ENCODE measurements at regions not wholly inside any gene's neighbourhood (a gene's known extent, or its start where the extent isn't known, plus 50 kb on each side); places are given as distances from the start of the nearest gene placed in this dataset.

DNA sequence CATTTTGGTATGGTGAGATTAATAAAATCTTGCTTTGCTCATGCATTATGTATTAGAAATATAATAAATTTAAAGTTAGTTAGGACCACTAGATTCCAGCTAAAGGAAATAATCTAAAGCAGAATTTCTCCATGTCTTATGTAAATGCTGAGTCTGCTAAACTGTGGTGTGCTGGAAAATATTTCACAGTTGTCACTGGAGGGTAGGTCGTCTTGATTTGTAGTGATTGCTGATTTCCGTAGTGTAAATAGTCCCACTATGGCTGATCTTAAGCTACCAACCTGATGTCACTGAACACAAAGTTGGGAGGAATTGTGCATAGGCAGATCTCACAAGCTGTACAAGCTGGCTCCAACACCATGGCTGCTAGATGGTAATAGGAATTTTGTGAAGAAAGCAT, 133.4 kb upstream of the NR3C2 start:
- Histone ChIP-seq H2AFZ (ENCODE audit: low read length) (no peak overlapping the region), H3K23ac (ENCODE audit: insufficient read length) (no peak overlapping the region), H4K91ac (replicated peaks; ENCODE audit: insufficient read length, low read length) (no peak overlapping the region), H2BK20ac (ENCODE audit: low read length) (0 out of 2 replicates have a peak overlapping the region, but pooled peaks have one; percentile 41), H3K23me2 (ENCODE audit: low read depth, low read length) (no peaks in the 10 kb centered on the region), H3K14ac (ENCODE audit: insufficient read length) (no peak overlapping the region), H3K56ac (replicated peaks; ENCODE audit: insufficient read length, low read depth, low read length) (no peak overlapping the region), H3K79me2 (ENCODE audit: control insufficient read depth in 1 of 2, insufficient read depth in 2 of 2, low read length in 2 of 2) (no peaks in the 10 kb centered on the region), H3K36me3 (ENCODE audit: control insufficient read depth in 2 of 4, insufficient read depth in 4 of 4, low read length in 3 of 4) (no peaks in the 10 kb centered on the region), H3K4me2 (ENCODE audit: insufficient read depth in 1 of 2, low read depth in 2 of 2, low read length in 2 of 2) (no peak overlapping the region), H2BK5ac (ENCODE audit: low read depth, low read length) (no peak overlapping the region), H4K5ac (ENCODE audit: insufficient read length, low read depth, low read length) (no peak overlapping the region), H3K27me3 (replicated peaks in 1 of 4; ENCODE audit: control insufficient read depth in 3 of 4, extremely low read depth in 1 of 4, insufficient read depth in 3 of 4, low read length in 3 of 4) (no peaks in the 10 kb centered on the region; a peak in 1 of 7 replicates), H2BK120ac (replicated peaks; ENCODE audit: low read depth, low read length) (no peak overlapping the region), H4K20me1 (replicated peaks in 1 of 2; ENCODE audit: control insufficient read depth in 1 of 2, insufficient read depth in 2 of 2, low read length in 2 of 2) (no peaks in the 10 kb centered on the region), H3K79me1 (ENCODE audit: low read depth, low read length) (no peaks in the 10 kb centered on the region), H2AK5ac (ENCODE audit: low read depth, low read length) (no peak overlapping the region), H2BK15ac (ENCODE audit: low read length) (no peak overlapping the region), H4K8ac (ENCODE audit: extremely low read depth, insufficient read depth, low read length) (no peak overlapping the region), H2BK12ac (ENCODE audit: low read depth, low read length) (no peak overlapping the region), H3K4ac (replicated peaks; ENCODE audit: insufficient read length, low read depth, low read length) (no peak overlapping the region), H3K4me1 (replicated peaks in 1 of 4; ENCODE audit: control insufficient read depth in 3 of 4, insufficient read depth in 4 of 4, low read length in 3 of 4) (no peaks in the 10 kb centered on the region), H3K4me3 (ENCODE audit: extremely low read depth in 1 of 4, insufficient read depth in 2 of 4, low read depth in 3 of 4, low read length in 4 of 4) (no peak overlapping the region), H3K9ac (replicated peaks in 1 of 4; ENCODE audit: extremely low read depth in 1 of 4, low read depth in 3 of 4, low read length in 3 of 4) (no peak overlapping the region), H3K27ac (ENCODE audit: low read depth, low read length) (no peak overlapping the region), H3K18ac (ENCODE audit: extremely low read depth, low read length) (no peak overlapping the region), H3K9me3 (ENCODE audit: insufficient read depth in 2 of 2, low read depth in 1 of 2, low read length in 1 of 2) (no peaks in the 10 kb centered on the region)
- no peak for DNase-seq (ENCODE audit: low read depth in 1 of 2, low spot score in 2 of 2)
- WGBS, 2 experiments (ENCODE audit: extremely low coverage in 1 of 2, insufficient coverage in 1 of 2, insufficient read length in 1 of 2, insufficient replicate concordance in 2 of 2, low coverage in 1 of 2, low lambda C conversion rate in 2 of 2, missing lambda C conversion rate in 1 of 2) = 95% methylated on average over 2 of the region's 2 CpGs; no CpG with 5 or more reads in 1 of the 2 experiments
- ChIA-PET CTCF (ENCODE audit: partially characterized antibody) (no interaction called here), POLR2A (ENCODE audit: partially characterized antibody) (no interaction called here)
- TF ChIP-seq ATF3 (IDR thresholded peaks at IDR 0.05; ENCODE audit: insufficient read depth, low read depth, low read length) = no peak
- no peak for TF ChIP-seq ZNF274 (IDR thresholded peaks at IDR 0.05; ENCODE audit: borderline replicate concordance, extremely low read depth, low read length)
- TF ChIP-seq KDM4A (IDR thresholded peaks at IDR 0.05; ENCODE audit: low read depth, low read length, severe bottlenecking) = no peak
- FAIRE-seq = no peak

All from H1 (cell line).